MM.1S (cell line): ENCODE measurements at regions not wholly inside any gene's neighbourhood (a gene's known extent, or its start where the extent isn't known, plus 50 kb on each side); places are given as distances from the start of the nearest gene placed in this dataset.

Experiments used
- CTCF ChIP-seq: fragments of 300-600 bp; sonication (generic); IDR thresholded peaks from 2 replicates; pipeline ENCODE4 v1.5.1; 2016; ENCODE audit warnings: antibody characterized with exemption, low read length, mixed read lengths
- EZH2 ChIP-seq: fragments of 300-600 bp; sonication (generic); optimal IDR thresholded peaks from 2 replicates; pipeline ENCODE3; 2017; ENCODE audit warnings: low read depth, mild to moderate bottlenecking, antibody characterized with exemption, low read length, mixed read lengths

- TF ChIP-seq CTCF (no peak), EZH2 (no peak)
These were observed 103.7 kb upstream of the SALL4 start for GRCh38 chr20:51906049-51906448.
